HCT116 (cell line): ENCODE measurements at regions not wholly inside any gene's neighbourhood (a gene's known extent, or its start where the extent isn't known, plus 50 kb on each side); places are given as distances from the start of the nearest gene placed in this dataset.
"Not testable (repeated sequence)": the region's sequence is repeated elsewhere in the genome, so short reads cannot be mapped to it uniquely, and the experiment has no call there.

ENCODE experiments used
- ATF3 ChIP-seq: IDR thresholded peaks from 2 replicates; pipeline ENCODE4 v1.6.1; 2012
- EZH2phosphoT487 ChIP-seq: fragments of 200-600 bp; IDR thresholded peaks from 2 replicates; pipeline ENCODE4 v1.6.1; 2018; ENCODE audit warnings: antibody characterized with exemption, borderline replicate concordance
- MAX ChIP-seq: IDR thresholded peaks from 2 replicates; pipeline ENCODE4 v1.6.1; 2012
- POLR2A ChIP-seq: IDR thresholded peaks from 2 replicates; pipeline ENCODE4 v1.7.0; 2011; ENCODE audit warnings: borderline replicate concordance; ENCODE audit not compliant: insufficient read depth, insufficient read length; ENCODE audit errors: extremely low read depth
- REST ChIP-seq: IDR thresholded peaks from 2 replicates; pipeline ENCODE4 v1.6.1; 2012; ENCODE audit warnings: low read depth
- SRF ChIP-seq: IDR thresholded peaks from 2 replicates; pipeline ENCODE4 v1.6.1; 2012; ENCODE audit warnings: low read depth
- ZNF274 ChIP-seq: fragments of 200-500 bp; sonication (Bioruptor generic); IDR thresholded peaks from 2 replicates; pipeline ENCODE4 v1.6.1; 2014; ENCODE audit warnings: mild to moderate bottlenecking, low read depth, low read length, inconsistent platforms
- TF ChIP-seq, protein P1 (sequence below), 3 experiments: fragments of 200-600 bp in 1 of 3; sonication (generic) in 1 of 3; IDR thresholded peaks in 2 of 3; conservative IDR thresholded peaks in 1 of 3; 2 replicates each; pipeline ENCODE4 v1.5.1; 2012 to 2017; ENCODE audit warnings: low read depth in 2 of 3, low read length in 2 of 3, antibody characterized with exemption in 1 of 3, borderline replicate concordance in 1 of 3, control low read depth in 1 of 3, mild to moderate bottlenecking in 1 of 3, mixed read lengths in 1 of 3, mixed run types in 1 of 3, moderate library complexity in 1 of 3; ENCODE audit not compliant: insufficient read depth in 1 of 3

- not testable (repeated sequence) for TF ChIP-seq REST, MAX, POLR2A, SRF, ZNF274, ATF3, EZH2phosphoT487
- TF ChIP-seq, protein P1, sequence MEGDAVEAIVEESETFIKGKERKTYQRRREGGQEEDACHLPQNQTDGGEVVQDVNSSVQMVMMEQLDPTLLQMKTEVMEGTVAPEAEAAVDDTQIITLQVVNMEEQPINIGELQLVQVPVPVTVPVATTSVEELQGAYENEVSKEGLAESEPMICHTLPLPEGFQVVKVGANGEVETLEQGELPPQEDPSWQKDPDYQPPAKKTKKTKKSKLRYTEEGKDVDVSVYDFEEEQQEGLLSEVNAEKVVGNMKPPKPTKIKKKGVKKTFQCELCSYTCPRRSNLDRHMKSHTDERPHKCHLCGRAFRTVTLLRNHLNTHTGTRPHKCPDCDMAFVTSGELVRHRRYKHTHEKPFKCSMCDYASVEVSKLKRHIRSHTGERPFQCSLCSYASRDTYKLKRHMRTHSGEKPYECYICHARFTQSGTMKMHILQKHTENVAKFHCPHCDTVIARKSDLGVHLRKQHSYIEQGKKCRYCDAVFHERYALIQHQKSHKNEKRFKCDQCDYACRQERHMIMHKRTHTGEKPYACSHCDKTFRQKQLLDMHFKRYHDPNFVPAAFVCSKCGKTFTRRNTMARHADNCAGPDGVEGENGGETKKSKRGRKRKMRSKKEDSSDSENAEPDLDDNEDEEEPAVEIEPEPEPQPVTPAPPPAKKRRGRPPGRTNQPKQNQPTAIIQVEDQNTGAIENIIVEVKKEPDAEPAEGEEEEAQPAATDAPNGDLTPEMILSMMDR (IDR thresholded peaks at IDR 0.05 in 2 of 3, conservative IDR thresholded peaks at IDR 0.05 in 1 of 3; ENCODE audit: borderline replicate concordance in 1 of 3, insufficient read depth in 1 of 3, low read depth in 2 of 3, low read length in 2 of 3): not testable (repeated sequence)
Observed at GRCh38 chr7:6902097-6902518, 76.0 kb upstream of the CCZ1B start.
